ENCODE measurements at regions not wholly inside any gene's neighbourhood (a gene's known extent, or its start where the extent isn't known, plus 50 kb on each side); places are given as distances from the start of the nearest gene placed in this dataset.

- DNase-seq, result no peak
These were observed 299.3 kb upstream of the GYPC start for GRCh38 chr2:126356631-126357030.

DNA sequence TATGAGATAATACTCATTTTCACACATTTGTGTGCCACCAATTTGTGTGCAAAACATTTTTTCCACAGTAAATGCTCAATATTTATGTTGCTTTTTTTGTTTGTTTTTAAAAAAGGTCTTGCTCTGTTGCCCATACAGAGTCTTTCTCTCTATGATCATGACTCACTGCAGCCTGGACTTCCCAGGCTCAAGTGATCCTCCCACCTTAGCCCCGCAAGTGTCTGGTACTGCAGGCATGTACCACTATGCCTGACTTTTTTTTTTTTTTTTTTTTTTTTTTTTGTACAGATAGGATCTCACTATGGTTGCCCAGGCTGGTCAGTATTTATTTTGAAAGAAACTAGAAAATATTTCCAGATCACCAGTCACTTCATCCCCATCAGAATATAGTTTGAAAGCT lies 297.8 kb upstream of the GYPC start:
- no peak for DNase-seq

- no peak for DNase-seq
These were observed 296.5 kb upstream of the GYPC start for GRCh38 chr2:126359494-126359893.

DNA sequence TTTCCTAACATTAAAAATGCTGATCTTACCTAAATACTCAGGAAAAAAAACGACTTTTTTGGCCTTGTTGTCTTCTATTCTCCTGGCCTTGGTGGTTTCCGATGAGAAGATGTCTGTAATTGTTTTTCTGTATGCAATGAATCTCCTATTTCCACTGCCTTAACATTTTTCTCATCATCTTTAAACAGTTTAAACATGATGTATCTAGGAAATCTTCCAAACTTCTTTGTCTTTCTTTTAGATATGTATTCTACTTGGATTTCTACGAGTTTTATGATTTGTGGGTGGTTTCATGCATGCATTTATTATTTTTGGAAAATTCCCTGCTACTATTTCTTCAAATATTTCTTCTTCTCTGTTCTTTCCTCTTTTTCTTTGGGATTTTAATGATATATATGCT lies 288.6 kb upstream of the GYPC start:
- DNase-seq, result no peak

DNA sequence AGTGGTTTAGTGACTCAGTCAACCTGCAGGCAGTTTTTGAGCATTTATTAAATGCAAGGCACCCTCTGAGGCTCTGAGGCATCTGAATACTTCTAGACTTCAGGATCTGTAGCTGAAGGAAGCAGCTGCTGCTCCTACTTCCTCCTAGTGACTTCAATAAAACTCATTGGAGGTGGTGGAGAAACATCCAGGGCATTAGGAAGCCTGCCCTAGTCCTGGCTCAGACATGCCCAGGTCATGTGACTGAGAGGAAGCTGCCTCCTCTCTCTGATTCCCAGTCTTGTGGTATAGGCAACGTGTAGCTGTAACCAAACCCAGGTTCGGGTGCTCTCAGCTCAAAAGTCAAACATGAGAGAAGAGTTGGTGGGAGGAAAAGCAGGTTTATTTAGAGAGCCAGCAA lies 287.2 kb upstream of the GYPC start:
- DNase-seq, result no peak

DNA sequence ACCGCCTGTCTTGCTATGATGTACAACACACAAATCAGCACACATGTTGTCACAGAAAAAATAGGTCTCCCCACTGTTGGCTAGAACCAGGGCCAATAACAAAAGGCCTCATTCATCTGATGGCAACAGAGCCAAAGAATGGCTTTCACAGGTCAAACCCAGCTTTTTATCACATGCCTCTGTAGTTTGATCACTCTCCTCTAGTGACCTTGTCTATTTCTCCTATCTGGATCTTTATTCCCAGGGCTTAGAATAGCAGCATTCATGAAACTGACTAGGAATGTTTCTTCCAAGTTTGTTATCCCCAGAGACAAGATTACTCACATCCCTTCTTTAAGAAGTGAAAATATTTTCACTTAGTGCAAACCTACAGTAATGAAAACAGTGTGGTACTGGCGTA lies 285.8 kb upstream of the GYPC start:
- no peak for DNase-seq

GRCh38 chr2:126372406-126372805 lies 283.6 kb upstream of the GYPC start:
- DNase-seq, result no peak

DNA sequence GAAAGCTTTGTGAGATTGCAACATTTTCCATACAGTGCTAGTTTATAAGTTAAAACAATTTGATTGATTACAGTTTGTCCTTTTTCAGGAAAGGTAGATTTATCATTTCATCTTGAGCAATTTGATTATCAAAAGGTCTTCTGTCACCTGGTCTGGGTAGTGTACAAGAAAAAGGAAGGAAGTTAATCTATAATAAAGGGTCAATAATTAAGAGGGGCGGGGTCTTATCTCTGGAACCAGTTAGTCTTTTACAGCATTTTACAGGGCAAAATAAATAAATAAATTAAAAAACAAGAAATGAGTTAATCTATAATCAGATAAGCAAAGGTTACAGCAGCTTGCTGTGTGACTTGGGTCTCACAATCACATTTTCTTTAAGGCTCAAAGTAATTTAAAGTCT lies 277.8 kb upstream of the GYPC start:
- DNase-seq, result no peak

GRCh38 chr2:126381091-126381490 lies 274.9 kb upstream of the GYPC start:
- DNase-seq, result no peak

GRCh38 chr2:126382998-126383397 lies 273.0 kb upstream of the GYPC start:
- DNase-seq, result no peak

- no peak for DNase-seq
These were observed 272.2 kb upstream of the GYPC start for GRCh38 chr2:126383800-126384199.

DNA sequence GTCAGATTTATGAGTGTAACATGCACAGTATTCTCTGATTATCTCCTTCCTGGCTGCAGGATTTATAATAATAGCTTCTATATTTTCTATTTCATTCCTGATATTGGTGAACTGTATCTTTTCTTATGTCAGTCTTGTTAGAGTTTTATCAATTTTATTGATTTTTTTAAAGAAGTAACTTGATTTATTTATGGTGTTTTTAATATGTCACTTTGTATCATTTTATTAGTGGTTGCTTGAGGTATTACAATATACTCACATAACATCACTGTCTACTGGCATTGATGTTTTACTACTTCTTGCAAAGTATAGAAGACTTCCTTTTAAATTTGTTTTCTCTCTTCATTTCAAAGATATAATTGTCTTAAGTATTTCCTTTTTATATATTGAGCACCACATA lies 270.5 kb upstream of the GYPC start:
- no peak for DNase-seq

DNA sequence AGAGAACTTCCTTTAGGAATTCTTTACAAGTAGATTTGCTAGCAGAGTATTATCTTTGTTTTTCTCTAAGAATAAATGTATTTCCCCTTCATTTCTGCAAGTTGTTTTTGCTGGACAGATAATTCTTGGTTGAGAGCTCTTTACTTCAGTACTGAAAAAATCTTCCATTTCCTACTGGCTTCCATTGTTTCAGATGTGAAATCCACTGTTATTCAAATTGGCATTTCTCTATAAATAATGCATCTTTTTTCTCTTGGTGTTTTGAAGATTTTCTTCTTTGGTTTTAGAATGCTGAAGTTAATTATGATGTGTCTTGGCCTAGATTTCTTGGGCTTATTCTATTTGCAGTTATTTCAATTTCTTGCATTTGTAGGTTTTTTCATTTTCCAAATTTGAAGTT lies 270.0 kb upstream of the GYPC start:
- no peak for DNase-seq

DNA sequence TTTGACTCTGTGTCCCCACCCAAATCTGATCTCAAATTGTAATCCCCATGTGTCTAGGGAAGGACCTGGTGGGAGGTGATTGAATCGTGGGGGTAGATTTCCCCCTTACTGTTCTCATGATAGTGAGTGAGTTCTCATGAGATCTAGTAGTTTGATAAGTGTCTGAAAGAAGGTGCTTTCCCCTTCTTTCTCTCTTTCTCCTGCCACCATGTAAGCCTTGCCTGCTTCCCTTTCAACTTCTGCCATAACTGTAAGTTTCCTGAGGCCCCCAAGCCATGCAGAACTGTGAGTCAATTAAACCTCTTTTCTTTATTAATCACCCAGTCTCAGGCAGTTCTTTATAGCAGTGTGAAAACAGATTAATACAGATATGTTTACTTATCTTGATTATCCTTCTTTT lies 266.5 kb upstream of the GYPC start:
- no peak for DNase-seq

DNA sequence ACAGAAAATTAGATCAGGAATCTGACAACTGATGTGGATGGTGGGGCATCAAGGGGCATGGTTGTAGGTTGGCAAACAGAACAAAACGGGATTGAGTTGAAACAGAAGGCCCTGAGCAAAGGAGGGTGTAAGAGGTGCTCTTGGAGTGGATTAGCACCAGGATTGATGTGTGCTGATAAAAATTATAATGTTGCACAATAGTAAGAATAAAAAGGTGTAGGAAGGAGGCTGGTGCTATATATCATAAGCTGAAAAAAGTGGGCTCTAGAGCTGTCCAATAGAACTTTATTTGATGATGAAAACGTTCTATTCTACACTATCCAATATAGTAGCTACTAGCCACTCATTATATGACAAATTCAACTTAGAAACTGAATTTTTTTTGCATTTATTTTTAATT lies 263.1 kb upstream of the GYPC start:
- no peak for DNase-seq

DNA sequence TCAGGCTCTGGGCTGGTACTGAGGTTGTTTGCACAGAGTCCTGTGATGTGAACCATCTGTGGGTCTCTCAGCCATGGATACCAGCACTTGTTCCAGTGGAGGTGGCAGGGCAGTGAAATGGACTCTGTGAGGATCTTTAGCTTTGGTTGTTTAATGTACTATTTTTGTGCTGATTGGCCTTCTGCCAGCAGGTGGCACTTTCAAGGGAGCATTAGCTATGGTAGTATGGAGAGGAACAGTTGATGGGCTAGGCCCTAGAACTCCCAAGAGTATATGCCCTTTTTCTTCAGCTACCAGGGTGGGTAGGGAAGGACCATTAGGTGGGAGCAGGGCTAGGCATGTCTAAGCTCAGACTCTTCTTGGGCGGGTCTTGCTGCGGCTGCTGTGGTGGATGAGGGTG lies 257.0 kb upstream of the GYPC start:
- DNase-seq, result no peak

DNA sequence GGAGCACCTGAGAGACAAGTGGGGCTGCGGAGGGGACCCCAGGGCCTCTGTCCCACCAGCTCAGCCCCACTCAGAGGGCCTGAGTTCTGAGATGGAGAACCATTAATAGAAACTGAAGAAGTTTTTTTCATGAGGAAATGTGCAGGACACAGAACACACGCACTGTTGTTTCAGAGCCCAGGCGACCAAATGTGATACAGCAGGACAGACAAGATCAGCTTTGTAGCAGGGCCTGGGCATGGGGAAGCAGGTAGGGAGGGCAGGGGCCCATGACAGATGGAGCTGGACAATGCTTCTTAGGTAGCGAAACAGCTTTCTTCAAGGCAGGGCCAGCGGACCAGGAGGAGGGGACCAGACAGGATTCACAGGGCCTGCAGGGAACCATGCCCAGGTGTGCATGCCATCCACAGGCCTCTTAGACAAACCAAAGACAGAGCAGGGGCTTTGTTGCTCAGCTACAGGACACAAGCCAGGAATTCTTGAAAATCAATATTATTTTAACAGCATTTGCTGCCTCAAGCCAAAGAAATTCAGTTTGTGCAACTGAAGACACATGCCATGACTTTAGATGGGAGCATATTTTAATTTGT lies 252.8 kb upstream of the GYPC start:
- DNase-seq, result no peak

DNA sequence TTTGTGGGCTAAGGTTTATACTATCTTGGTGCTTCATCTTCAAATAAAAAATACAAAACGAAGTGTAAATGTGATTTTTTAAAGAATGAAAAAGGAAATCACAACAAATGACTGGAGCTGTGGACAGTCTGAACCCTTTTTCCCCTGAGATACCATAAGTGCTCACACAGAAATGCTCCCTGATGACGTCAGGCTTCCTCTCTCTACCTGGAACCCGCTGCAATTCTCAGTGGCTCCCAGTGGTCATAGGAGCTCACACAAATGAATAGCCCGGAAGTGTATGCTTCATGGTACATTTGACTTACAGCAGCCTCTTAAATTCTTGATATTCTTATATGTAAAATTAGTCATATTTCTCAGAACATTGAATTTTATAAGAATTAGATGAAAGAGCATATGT lies 249.7 kb upstream of the GYPC start:
- DNase-seq, result no peak

DNA sequence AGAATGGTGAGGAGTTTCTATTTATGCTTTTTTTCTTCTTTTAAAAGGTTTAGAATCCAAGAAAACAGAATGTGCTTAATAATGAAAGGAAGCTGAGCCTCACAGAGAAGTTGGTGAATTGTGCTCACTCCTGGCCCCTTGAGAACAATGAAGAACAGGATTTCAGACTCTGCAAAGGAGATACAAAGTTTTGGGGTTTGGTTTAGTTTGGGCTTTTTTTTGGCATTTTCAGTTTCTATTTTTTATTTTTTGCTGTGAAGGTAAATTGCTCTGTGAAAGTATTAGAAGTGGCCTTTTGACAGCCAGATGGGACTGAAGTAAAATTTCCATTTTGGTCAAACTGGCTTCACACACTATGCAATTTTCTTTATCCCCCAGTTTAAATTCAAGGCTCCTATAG lies 247.3 kb upstream of the GYPC start:
- DNase-seq, result no peak

GRCh38 chr2:126409850-126410249 lies 246.1 kb upstream of the GYPC start:
- no peak for DNase-seq

- no peak for DNase-seq
These were observed 242.9 kb upstream of the GYPC start for GRCh38 chr2:126413079-126413478.

DNA sequence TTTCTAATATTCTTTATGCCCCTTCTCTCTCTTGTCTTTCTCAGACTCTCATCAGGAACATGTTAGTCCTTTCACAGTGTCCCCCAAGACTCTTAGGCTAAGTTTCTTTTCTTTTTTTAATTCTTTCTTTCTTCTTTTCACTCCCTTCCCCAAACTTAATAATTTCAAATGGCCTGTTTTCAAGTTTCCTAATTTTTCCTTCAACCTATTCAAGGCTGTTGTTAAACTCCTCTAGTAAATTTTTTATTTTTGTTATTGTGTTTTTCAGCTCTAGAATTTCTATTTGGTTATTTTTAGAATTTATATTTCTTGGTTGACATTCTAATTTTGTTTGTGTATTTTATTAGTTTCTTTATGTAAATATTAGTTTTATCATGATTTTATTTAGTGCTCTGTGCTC lies 236.6 kb upstream of the GYPC start:
- no peak for DNase-seq

DNA sequence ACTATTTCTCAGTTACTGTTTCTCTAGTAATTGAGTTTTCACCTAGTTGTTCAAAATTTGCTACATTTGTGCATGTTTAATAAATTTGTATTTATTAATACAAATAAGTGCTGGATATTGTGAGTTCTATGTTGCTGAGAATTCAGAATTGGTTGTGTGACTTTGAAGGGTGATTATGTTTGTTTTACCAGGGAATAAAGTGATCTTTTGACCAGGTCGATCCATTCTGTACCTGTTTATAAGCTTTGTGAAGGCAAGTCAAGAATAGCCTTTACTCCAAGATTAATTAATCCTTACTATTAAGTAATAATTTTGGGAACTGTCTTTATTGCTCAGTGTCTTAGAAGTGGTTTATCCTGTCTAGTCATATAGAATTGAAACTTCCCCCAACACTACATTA lies 230.0 kb upstream of the GYPC start:
- DNase-seq, result no peak

GRCh38 chr2:126429103-126429502 lies 226.9 kb upstream of the GYPC start:
- DNase-seq, result no peak

- DNase-seq, result no peak
These were observed 224.8 kb upstream of the GYPC start for GRCh38 chr2:126431136-126431535.

DNA sequence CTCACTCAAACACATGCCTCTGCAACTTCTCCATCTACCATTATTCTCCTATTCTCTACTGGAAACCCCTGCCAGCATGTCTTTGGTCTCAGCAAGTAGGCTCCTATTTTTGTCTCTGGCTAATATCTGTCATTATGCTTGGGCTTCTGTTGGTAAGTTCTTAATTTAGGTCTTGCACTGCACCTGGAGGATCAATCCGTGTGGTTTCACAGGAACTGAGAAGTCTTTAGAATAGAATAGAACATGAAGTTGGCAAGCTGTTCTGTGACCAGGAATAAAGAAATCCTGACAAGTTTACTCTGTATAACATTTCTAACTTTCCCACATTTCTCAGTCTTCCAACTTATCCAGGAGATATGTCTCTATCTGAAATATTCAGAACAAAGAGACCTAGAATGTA lies 219.5 kb upstream of the GYPC start:
- no peak for DNase-seq
